Endothelial cell of umbilical vein (primary cell): ENCODE measurements at regions not wholly inside any gene's neighbourhood (a gene's known extent, or its start where the extent isn't known, plus 50 kb on each side); places are given as distances from the start of the nearest gene placed in this dataset.

Source experiments
- BruUV-seq: library from RNA; stranded (reverse); fragments of 400-500 nt; replicated peaks from 2 replicates; lab custom pipeline; 2021; lab: Mats Ljungman, UMichigan
- CTCF ChIA-PET: fragments of 300-600, 350-600 bp; sonication (Branson Sonifier 250); formaldehyde crosslinking; loops from one replicate; lab custom pipeline; 2021; ENCODE audit warnings: antibody characterized with exemption, inconsistent platforms; lab: Charles Lee
- POLR2A ChIA-PET: fragments of 300-600, 350-600 bp; sonication (Branson Sonifier 250); formaldehyde crosslinking; loops from one replicate; lab custom pipeline; 2021; ENCODE audit warnings: antibody characterized with exemption, inconsistent platforms; lab: Charles Lee
- DNase-seq: peaks from one replicate; pipeline ENCODE4 v3.0.0-alpha.2; 2011; ENCODE audit warnings: low read depth, low spot score
- FAIRE-seq: peaks from 2 replicates; lab custom pipeline; 2011; peaks lifted over from hg19 to GRCh38; lab: Jason Lieb, UNC
- H2AFZ ChIP-seq: 2 replicates; pipeline ENCODE4 v1.6.0; 2012; ENCODE audit warnings: low read depth, low read length, control low read depth, inconsistent platforms
- H3K27ac ChIP-seq: 2 replicates; pipeline ENCODE4 v1.5.1; 2011; ENCODE audit warnings: low read depth, mild to moderate bottlenecking, control low read depth, low read length, moderate library complexity; ENCODE audit not compliant: insufficient read depth
- H3K27me3 ChIP-seq, 2 experiments: 2 replicates each; pipeline versions ENCODE4 v1.6.0 to v1.6.1; 2011; ENCODE audit warnings: low read length in 2 of 2, mixed read lengths in 1 of 2; ENCODE audit not compliant: control insufficient read depth in 2 of 2, insufficient read depth in 2 of 2
- H3K36me3 ChIP-seq, 2 experiments: 2 replicates in 1 of 2; 3 replicates in 1 of 2; pipeline ENCODE4 v1.5.1; 2011; ENCODE audit warnings: low read length in 2 of 2, mild to moderate bottlenecking in 1 of 2, moderate library complexity in 1 of 2; ENCODE audit not compliant: control insufficient read depth in 2 of 2, insufficient read depth in 2 of 2; ENCODE audit errors: extremely low read depth in 1 of 2
- H3K4me1 ChIP-seq: 3 replicates; pipeline ENCODE4 v1.5.1; 2011; ENCODE audit warnings: mild to moderate bottlenecking, low read length; ENCODE audit not compliant: control insufficient read depth, insufficient read depth; ENCODE audit errors: extremely low read depth
- H3K4me2 ChIP-seq: 2 replicates; pipeline ENCODE4 v1.6.1; 2011; ENCODE audit warnings: low read length, control low read depth, mixed read lengths; ENCODE audit not compliant: insufficient read depth
- H3K4me3 ChIP-seq, 3 experiments: fragments of 200-600 bp in 1 of 3; sonication (generic), shearing (Covaris generic) in 1 of 3; replicated peaks in 1 of 3; 2 replicates each; pipeline ENCODE4 v1.5.1; 2011 to 2016; ENCODE audit warnings: control low read depth in 3 of 3, low read length in 3 of 3, mild to moderate bottlenecking in 2 of 3, inconsistent platforms in 1 of 3, low read depth in 1 of 3, moderate library complexity in 1 of 3; ENCODE audit not compliant: insufficient read depth in 1 of 3
- H3K79me2 ChIP-seq: 2 replicates; pipeline ENCODE4 v1.6.0; 2012; ENCODE audit warnings: low read length, inconsistent platforms; ENCODE audit not compliant: control insufficient read depth, insufficient read depth
- H3K9ac ChIP-seq: replicated peaks from 2 replicates; pipeline ENCODE3; 2011; ENCODE audit warnings: low read length, control low read depth; ENCODE audit not compliant: insufficient read depth; ENCODE audit errors: extremely low read depth
- H3K9me1 ChIP-seq: replicated peaks from 3 replicates; pipeline ENCODE4 v1.6.0; 2011; ENCODE audit warnings: mild to moderate bottlenecking, low read length; ENCODE audit not compliant: control insufficient read depth, insufficient read depth; ENCODE audit errors: extremely low read depth
- H3K9me3 ChIP-seq: replicated peaks from 2 replicates; pipeline ENCODE4 v1.5.1; 2012; ENCODE audit warnings: low read length, inconsistent platforms; ENCODE audit not compliant: control insufficient read depth, insufficient read depth
- H4K20me1 ChIP-seq: replicated peaks from 2 replicates; pipeline ENCODE3; 2011; ENCODE audit warnings: mild to moderate bottlenecking, low read length; ENCODE audit not compliant: control insufficient read depth, insufficient read depth; ENCODE audit errors: extremely low read depth
- CTCF ChIP-seq, 2 donors: IDR thresholded peaks; 1 replicate in 1 of 2; 2 replicates in 1 of 2; pipeline ENCODE4 v1.5.1; 2011; ENCODE audit warnings: low read length in 2 of 2, mild to moderate bottlenecking in 2 of 2, moderate library complexity in 2 of 2, control low read depth in 1 of 2, inconsistent platforms in 1 of 2, low read depth in 1 of 2; ENCODE audit not compliant: insufficient read depth in 1 of 2; ENCODE audit errors: extremely low read depth in 1 of 2
- EZH2 ChIP-seq: IDR thresholded peaks from 2 replicates; pipeline ENCODE4 v1.6.1; 2012; ENCODE audit warnings: borderline replicate concordance, low read depth, mild to moderate bottlenecking, moderate library complexity, low read length, inconsistent platforms; ENCODE audit not compliant: severe bottlenecking
- FOS ChIP-seq: IDR thresholded peaks from 2 replicates; pipeline ENCODE4 v1.6.1; 2011; ENCODE audit warnings: mild to moderate bottlenecking, low read length, moderate library complexity, borderline replicate concordance; ENCODE audit not compliant: insufficient read depth
- GATA2 ChIP-seq: IDR thresholded peaks from 2 replicates; pipeline ENCODE4 v1.7.0; 2011; ENCODE audit warnings: low read depth, mild to moderate bottlenecking, moderate library complexity, mixed read lengths, low read length; ENCODE audit not compliant: insufficient read length, insufficient read depth
- JUN ChIP-seq: IDR thresholded peaks from 2 replicates; pipeline ENCODE4 v1.6.1; 2011; ENCODE audit warnings: borderline replicate concordance, low read depth; ENCODE audit not compliant: insufficient read length, insufficient read depth
- MYC ChIP-seq: IDR thresholded peaks from one replicate; pipeline ENCODE4 v1.6.1; 2011; ENCODE audit warnings: mild to moderate bottlenecking, low read depth, low read length
- POLR2A ChIP-seq: IDR thresholded peaks from 2 replicates; pipeline ENCODE4 v1.6.1; 2012; ENCODE audit warnings: low read depth, mild to moderate bottlenecking, control low read depth, low read length
- POLR2AphosphoS5 ChIP-seq: IDR thresholded peaks from 2 replicates; pipeline ENCODE4 v1.6.1; 2012; ENCODE audit warnings: low read depth, mild to moderate bottlenecking, control low read depth, low read length, moderate library complexity; ENCODE audit not compliant: insufficient read depth
- dilution Hi-C: fragments of 300-500 bp; cut with MboI; formaldehyde crosslinking; loops from one replicate; pipeline ENCODE4 v1.15.0; 2019; ENCODE audit warnings: low sequenced_read_pairs; ENCODE audit not compliant: extremely low pct_ligation_motif_present
- intact Hi-C: fragments of 100-400 bp; cut with micrococcal nuclease; formaldehyde crosslinking; loops from one replicate; pipeline ENCODE4 v1.10.0; 2022
- TF ChIP-seq, protein P1 (sequence below): IDR thresholded peaks from 2 replicates; pipeline ENCODE4 v1.6.1; 2011; ENCODE audit not compliant: insufficient read depth, insufficient read length

DNA sequence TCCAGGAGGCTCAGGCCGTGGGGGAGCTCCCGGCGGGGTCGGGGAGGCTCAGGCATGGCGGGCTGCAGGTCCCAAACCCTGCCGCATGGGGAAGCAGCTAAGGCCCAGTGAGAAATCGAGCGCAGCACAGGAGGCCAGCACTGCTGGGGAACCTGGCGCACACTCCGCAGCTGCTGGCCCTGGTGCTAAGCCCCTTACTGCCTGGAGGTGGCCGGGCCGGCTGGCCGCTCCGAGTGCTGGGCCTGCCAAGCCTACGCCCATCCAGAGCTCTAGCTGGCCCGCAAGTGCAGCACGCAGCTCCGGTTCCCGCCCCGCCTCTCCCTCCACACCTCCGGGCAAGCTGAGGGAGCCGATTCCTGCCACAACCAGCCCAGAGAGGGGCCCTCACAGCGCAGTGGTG, 1208.7 kb upstream of the TSPY4 start:
- FAIRE-seq: no peak
- no peaks in the 10 kb centered on the region for H4K20me1 ChIP-seq
- CTCF ChIA-PET: no interaction called here
- H3K27me3 ChIP-seq: no peaks in the 10 kb centered on the region
- H3K4me1 ChIP-seq: no peaks in the 10 kb centered on the region
- intact Hi-C loops: no loop called here
- H3K9me1 ChIP-seq: no peaks in the 10 kb centered on the region
- no peak for DNase-seq
- H3K4me2 ChIP-seq: no peak overlapping the region
- dilution Hi-C loops: no loop called here
- POLR2A ChIA-PET: no interaction called here
- no peaks in the 10 kb centered on the region for H3K36me3 ChIP-seq
- H3K4me3 ChIP-seq: no peak overlapping the region
- TF ChIP-seq POLR2A (no peak), GATA2 (no peak), EZH2 (no peak), JUN (no peak), CTCF (IDR thresholded peaks at IDR 0.05; ENCODE audit: extremely low read depth in 1 of 2, insufficient read depth in 1 of 2, low read depth in 1 of 2, low read length in 2 of 2) (no peak), POLR2AphosphoS5 (no peak), FOS (no peak), MYC (no peak)
- TF ChIP-seq, protein P1, sequence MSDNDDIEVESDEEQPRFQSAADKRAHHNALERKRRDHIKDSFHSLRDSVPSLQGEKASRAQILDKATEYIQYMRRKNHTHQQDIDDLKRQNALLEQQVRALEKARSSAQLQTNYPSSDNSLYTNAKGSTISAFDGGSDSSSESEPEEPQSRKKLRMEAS: no peak
- H3K27ac ChIP-seq: no peak overlapping the region
- H3K9me3 ChIP-seq: no peaks in the 10 kb centered on the region
- no TSS peak for BruUV-seq
- H3K79me2 ChIP-seq: no peaks in the 10 kb centered on the region
- no peak overlapping the region for H3K9ac ChIP-seq
- no peak overlapping the region for H2AFZ ChIP-seq
